Panc1 (cell line): ENCODE measurements at regions not wholly inside any gene's neighbourhood (a gene's known extent, or its start where the extent isn't known, plus 50 kb on each side); places are given as distances from the start of the nearest gene placed in this dataset.

Experiments used
- ATAC-seq: fragments of 200-7000 bp; cut with Tn5 transposase; 2 replicates; pipeline ENCODE4 v1.9.1; 2020; ENCODE audit warnings: mild to moderate bottlenecking, moderate library complexity
- BruUV-seq: library from RNA; stranded (reverse); fragments of 400-500 nt; replicated peaks from 2 replicates; lab custom pipeline; 2021; lab: Mats Ljungman, UMichigan
- CTCF ChIA-PET: fragments of 300-600 bp; sonication (Branson Sonifier 250); formaldehyde crosslinking; loops from one replicate; lab custom pipeline; 2022; ENCODE audit warnings: antibody characterized with exemption; lab: Charles Lee
- POLR2A ChIA-PET: fragments of 300-600 bp; sonication (Branson Sonifier 250); formaldehyde crosslinking; loops from one replicate; lab custom pipeline; 2022; ENCODE audit warnings: antibody characterized with exemption; lab: Charles Lee
- DNase-seq: peaks from one replicate; pipeline ENCODE4 v3.0.0-alpha.2; 2010; ENCODE audit warnings: low read depth, low spot score
- H3K27ac ChIP-seq: 2 replicates; pipeline ENCODE4 v1.5.1; 2011; ENCODE audit warnings: mild to moderate bottlenecking, low read length, inconsistent platforms
- H3K27me3 ChIP-seq: fragments of 200-500 bp; sonication (Bioruptor generic); 2 replicates; pipeline ENCODE4 v1.6.0; 2014; ENCODE audit warnings: low read length, inconsistent platforms; ENCODE audit not compliant: control insufficient read depth, insufficient read depth
- H3K36me3 ChIP-seq: fragments of 200-500 bp; sonication (Bioruptor generic); 2 replicates; pipeline ENCODE4 v1.5.1; 2014; ENCODE audit warnings: inconsistent platforms, mild to moderate bottlenecking, low read length, moderate library complexity; ENCODE audit not compliant: control insufficient read depth, insufficient read depth
- H3K4me1 ChIP-seq: 2 replicates; pipeline ENCODE4 v1.5.1; 2011; ENCODE audit warnings: inconsistent platforms, mild to moderate bottlenecking, low read length, moderate library complexity; ENCODE audit not compliant: control insufficient read depth, insufficient read depth
- H3K4me3 ChIP-seq, 2 experiments: 2 replicates each; pipeline ENCODE4 v1.5.1; 2011 to 2012; ENCODE audit warnings: low read depth in 2 of 2, low read length in 2 of 2, mild to moderate bottlenecking in 2 of 2, inconsistent platforms in 1 of 2, moderate library complexity in 1 of 2
- H3K9me3 ChIP-seq: fragments of 200-500 bp; sonication (Bioruptor generic); 2 replicates; pipeline ENCODE4 v1.5.1; 2014; ENCODE audit warnings: low read depth, mild to moderate bottlenecking, inconsistent platforms, low read length, moderate library complexity; ENCODE audit not compliant: control insufficient read depth, insufficient read depth
- CTCF ChIP-seq: fragments of 450-650 bp; IDR thresholded peaks from 2 replicates; pipeline ENCODE4 v1.5.1; 2017; ENCODE audit warnings: mild to moderate bottlenecking
- POLR2AphosphoS5 ChIP-seq: IDR thresholded peaks from 2 replicates; pipeline ENCODE4 v1.6.1; 2012; ENCODE audit warnings: mild to moderate bottlenecking, low read depth, low read length, moderate library complexity
- REST ChIP-seq, 2 experiments: IDR thresholded peaks; 2 replicates each; pipeline ENCODE4 v1.6.1; 2011 to 2012; ENCODE audit warnings: low read depth in 2 of 2, control low read depth in 1 of 2, low read length in 1 of 2, mild to moderate bottlenecking in 1 of 2, moderate library complexity in 1 of 2; ENCODE audit not compliant: insufficient read depth in 1 of 2
- SIN3A ChIP-seq: IDR thresholded peaks from 2 replicates; pipeline ENCODE4 v1.6.1; 2012; ENCODE audit warnings: low read depth, mild to moderate bottlenecking, low read length, moderate library complexity, borderline replicate concordance; ENCODE audit not compliant: insufficient read depth
- TCF7L2 ChIP-seq: IDR thresholded peaks from 2 replicates; pipeline ENCODE4 v1.6.1; 2011; ENCODE audit warnings: mild to moderate bottlenecking, low read depth, low read length, inconsistent platforms
- in situ Hi-C: cut with HindIII; loops from 2 replicates; pipeline ENCODE4 v1.10.0; 2016; ENCODE audit warnings: low sequenced_read_pairs, low pct_unique_long_range_greater_than_20kb
- intact Hi-C: fragments of 100-400 bp; cut with micrococcal nuclease; formaldehyde crosslinking; loops from one replicate; pipeline ENCODE4 v1.10.0; 2022; ENCODE audit not compliant: unreplicated experiment

GRCh38 chr2:18454692-18455235, 105.7 kb downstream of the RDH14 start:
- no peaks in the 10 kb centered on the region for H3K27me3 ChIP-seq
- no peaks in the 10 kb centered on the region for H3K36me3 ChIP-seq
- ChIA-PET CTCF (no interaction called here), POLR2A (no interaction called here)
- TF ChIP-seq CTCF (no peak), TCF7L2 (no peak), SIN3A (no peak), REST (IDR thresholded peaks at IDR 0.05; ENCODE audit: insufficient read depth in 1 of 2, low read depth in 2 of 2, low read length in 1 of 2) (no peak), POLR2AphosphoS5 (no peak)
- intact Hi-C loops (no loop called here), in situ Hi-C loops (no loop called here)
- no peak for DNase-seq
- ATAC-seq, result no peak
- H3K4me3 ChIP-seq, result no peak overlapping the region
- no peak overlapping the region for H3K27ac ChIP-seq
- H3K9me3 ChIP-seq, result no peaks in the 10 kb centered on the region
- BruUV-seq, result no TSS peak
- no peaks in the 10 kb centered on the region for H3K4me1 ChIP-seq

- no peaks in the 10 kb centered on the region for H3K4me1 ChIP-seq
- no peak for TF ChIP-seq TCF7L2
- TF ChIP-seq REST (IDR thresholded peaks at IDR 0.05; ENCODE audit: insufficient read depth in 1 of 2, low read depth in 2 of 2, low read length in 1 of 2), result no peak
- TF ChIP-seq POLR2AphosphoS5, result no peak
- no peak for TF ChIP-seq CTCF
- TF ChIP-seq SIN3A, result no peak
- CTCF ChIA-PET, result no interaction called here
- DNase-seq, result no peak
- ATAC-seq, result no peak
- H3K4me3 ChIP-seq, result no peak overlapping the region
- no peaks in the 10 kb centered on the region for H3K36me3 ChIP-seq
- intact Hi-C loops (no loop called here), in situ Hi-C loops (no loop called here)
- no peaks in the 10 kb centered on the region for H3K27me3 ChIP-seq
- POLR2A ChIA-PET, result no interaction called here
- no peak overlapping the region for H3K27ac ChIP-seq
- no peaks in the 10 kb centered on the region for H3K9me3 ChIP-seq
- BruUV-seq, result no TSS peak
Observed at GRCh38 chr2:18446715-18447114, 113.7 kb downstream of the RDH14 start.
